ENCODE measurements at regions not wholly inside any gene's neighbourhood (a gene's known extent, or its start where the extent isn't known, plus 50 kb on each side); places are given as distances from the start of the nearest gene placed in this dataset.

GRCh38 chr2:221198309-221198708 lies 373.8 kb downstream of the EPHA4 start:
- TF ChIP-seq HMGXB4 (CRISPR knock-in tag; IDR thresholded peaks at IDR 0.05) (no peak), CTCF (IDR thresholded peaks at IDR 0.05 in 2 of 3, conservative IDR thresholded peaks at IDR 0.05 in 1 of 3; ENCODE audit: insufficient read depth in 2 of 3, low read depth in 1 of 3, low read length in 3 of 3) (no peak), EP300 (IDR thresholded peaks at IDR 0.05; ENCODE audit: low read length) (no peak), MAFK (IDR thresholded peaks at IDR 0.05; ENCODE audit: low read length) (no peak)

Data from K562 (cell line).